GM19043 (cell line): ENCODE measurements at regions not wholly inside any gene's neighbourhood (a gene's known extent, or its start where the extent isn't known, plus 50 kb on each side); places are given as distances from the start of the nearest gene placed in this dataset.
A peak's percentile ranks its signal among the peaks of the same experiment; 100 is the strongest.
"Not testable (repeated sequence)": the region's sequence is repeated elsewhere in the genome, so short reads cannot be mapped to it uniquely, and the experiment has no call there.

ENCODE experiments used
- ATAC-seq: cut with Tn5 transposase; IDR thresholded peaks from one replicate; pipeline ENCODE4 v1.9.1; 2021; ENCODE audit warnings: low read depth; ENCODE audit not compliant: unreplicated experiment

GRCh38 chr13:22825186-22825585 lies 355.6 kb upstream of the SGCG start:
- ATAC-seq = no peak

GRCh38 chr13:22828081-22828480 lies 352.7 kb upstream of the SGCG start:
- no peak for ATAC-seq

GRCh38 chr13:22836475-22836874 lies 344.3 kb upstream of the SGCG start:
- ATAC-seq = no peak

GRCh38 chr13:22837980-22838647 lies 342.7 kb upstream of the SGCG start:
- ATAC-seq = no peak

- no peak for ATAC-seq
These were observed 340.9 kb upstream of the SGCG start for GRCh38 chr13:22839603-22840530.

GRCh38 chr13:22846551-22846950 lies 334.2 kb upstream of the SGCG start:
- ATAC-seq = no peak

- no peak for ATAC-seq
These were observed 332.2 kb upstream of the SGCG start for GRCh38 chr13:22848539-22849052.

- no peak for ATAC-seq
These were observed 324.9 kb upstream of the SGCG start for GRCh38 chr13:22855926-22856325.

- not testable (repeated sequence) for ATAC-seq
These were observed 321.8 kb upstream of the SGCG start for GRCh38 chr13:22858980-22859379.

GRCh38 chr13:22859411-22859810 lies 321.4 kb upstream of the SGCG start:
- ATAC-seq = not testable (repeated sequence)

- ATAC-seq = no peak
These were observed 318.8 kb upstream of the SGCG start for GRCh38 chr13:22861958-22862466.

- ATAC-seq = no peak
These were observed 318.3 kb upstream of the SGCG start for GRCh38 chr13:22862478-22862877.

GRCh38 chr13:22866221-22866620 lies 314.6 kb upstream of the SGCG start:
- no peak for ATAC-seq

- ATAC-seq = no peak
These were observed 309.5 kb upstream of the SGCG start for GRCh38 chr13:22871231-22871630.

- ATAC-seq = no peak
These were observed 305.9 kb upstream of the SGCG start for GRCh38 chr13:22874839-22875238.

- ATAC-seq = no peak
These were observed 303.4 kb upstream of the SGCG start for GRCh38 chr13:22877421-22877820.

GRCh38 chr13:22880741-22881720 lies 299.7 kb upstream of the SGCG start:
- ATAC-seq = no peak

- ATAC-seq = not testable (repeated sequence)
These were observed 298.8 kb upstream of the SGCG start for GRCh38 chr13:22881721-22882608.

GRCh38 chr13:22883262-22883840 lies 297.4 kb upstream of the SGCG start:
- peak; percentile 69 for ATAC-seq
